ENCODE measurements at regions not wholly inside any gene's neighbourhood (a gene's known extent, or its start where the extent isn't known, plus 50 kb on each side); places are given as distances from the start of the nearest gene placed in this dataset.
A peak's percentile ranks its signal among the peaks of the same experiment; 100 is the strongest.

- no peaks in the 10 kb centered on the region for H3K36me3 ChIP-seq (ENCODE audit: insufficient read depth, low read length, poor library complexity, severe bottlenecking)
- ChIA-PET CTCF (no interaction called here), POLR2A (ENCODE audit: low non-redundant PET) (no interaction called here)
- intact Hi-C loops (cut with micrococcal nuclease; ENCODE audit: unreplicated experiment), result no loop called here
- DNase-seq (ENCODE audit: low spot score), result no peak
- no TSS peak for BruUV-seq (replicated peaks)
- no peaks in the 10 kb centered on the region for H3K27me3 ChIP-seq (replicated peaks; ENCODE audit: insufficient read depth, low read depth, low read length, poor library complexity)
- no peak overlapping the region for H3K4me3 ChIP-seq (ENCODE audit: low read depth, low read length, poor library complexity, severe bottlenecking)
- H3K4me1 ChIP-seq (ENCODE audit: insufficient read depth, low read length, poor library complexity, severe bottlenecking), result no peaks in the 10 kb centered on the region
- TF ChIP-seq CTCF (conservative IDR thresholded peaks at IDR 0.05; ENCODE audit: low read depth, low read length), result no peak
- TF ChIP-seq EZH2 (IDR thresholded peaks at IDR 0.05; ENCODE audit: borderline replicate concordance, low read depth, low read length, poor library complexity, severe bottlenecking), result no peak
- H3K9me3 ChIP-seq (ENCODE audit: low read depth, low read length, poor library complexity, severe bottlenecking), result no peaks in the 10 kb centered on the region
- H3K27ac ChIP-seq (ENCODE audit: low read depth, low read length, poor library complexity, severe bottlenecking), result no peak overlapping the region
Observed at GRCh38 chr5:105132581-105132980, 1570.0 kb upstream of the NUDT12 start.

GRCh38 chr5:105131045-105131444, 1568.5 kb upstream of the NUDT12 start:
- H3K9me3 ChIP-seq (ENCODE audit: low read depth, low read length, poor library complexity, severe bottlenecking), result no peaks in the 10 kb centered on the region
- ChIA-PET CTCF (interaction anchor here (0.8 kb wide), 1 partner anchor 772 kb away, joined by 5 read pairs; no protein-coding TSS in a partner anchor), POLR2A (ENCODE audit: low non-redundant PET) (no interaction called here)
- H3K27ac ChIP-seq (ENCODE audit: low read depth, low read length, poor library complexity, severe bottlenecking), result no peak overlapping the region
- no peaks in the 10 kb centered on the region for H3K4me1 ChIP-seq (ENCODE audit: insufficient read depth, low read length, poor library complexity, severe bottlenecking)
- no peaks in the 10 kb centered on the region for H3K36me3 ChIP-seq (ENCODE audit: insufficient read depth, low read length, poor library complexity, severe bottlenecking)
- DNase-seq (ENCODE audit: low spot score), result peak; percentile 18
- no peak for TF ChIP-seq CTCF (conservative IDR thresholded peaks at IDR 0.05; ENCODE audit: low read depth, low read length)
- no peak for TF ChIP-seq EZH2 (IDR thresholded peaks at IDR 0.05; ENCODE audit: borderline replicate concordance, low read depth, low read length, poor library complexity, severe bottlenecking)
- H3K27me3 ChIP-seq (replicated peaks; ENCODE audit: insufficient read depth, low read depth, low read length, poor library complexity), result no peaks in the 10 kb centered on the region
- no peak overlapping the region for H3K4me3 ChIP-seq (ENCODE audit: low read depth, low read length, poor library complexity, severe bottlenecking)
- intact Hi-C loops (cut with micrococcal nuclease; ENCODE audit: unreplicated experiment), result no loop called here
- no TSS peak for BruUV-seq (replicated peaks)

- no peak overlapping the region for H3K27ac ChIP-seq (ENCODE audit: low read depth, low read length, poor library complexity, severe bottlenecking)
- H3K4me3 ChIP-seq (ENCODE audit: low read depth, low read length, poor library complexity, severe bottlenecking), result no peak overlapping the region
- ChIA-PET POLR2A (ENCODE audit: low non-redundant PET) (interaction anchor here (0.7 kb wide), 1 partner anchor 13 kb away, joined by 3 read pairs; no protein-coding TSS in a partner anchor), CTCF (no interaction called here)
- TF ChIP-seq EZH2 (IDR thresholded peaks at IDR 0.05; ENCODE audit: borderline replicate concordance, low read depth, low read length, poor library complexity, severe bottlenecking) (no peak), CTCF (conservative IDR thresholded peaks at IDR 0.05; ENCODE audit: low read depth, low read length) (no peak)
- peak; percentile 62 for DNase-seq (ENCODE audit: low spot score)
- H3K36me3 ChIP-seq (ENCODE audit: insufficient read depth, low read length, poor library complexity, severe bottlenecking), result no peaks in the 10 kb centered on the region
- BruUV-seq (replicated peaks), result no TSS peak
- intact Hi-C loops (cut with micrococcal nuclease; ENCODE audit: unreplicated experiment), result no loop called here
- peaks cover 8% of the 10 kb centered on the region for H3K4me1 ChIP-seq (ENCODE audit: insufficient read depth, low read length, poor library complexity, severe bottlenecking)
- no peaks in the 10 kb centered on the region for H3K27me3 ChIP-seq (replicated peaks; ENCODE audit: insufficient read depth, low read depth, low read length, poor library complexity)
- no peaks in the 10 kb centered on the region for H3K9me3 ChIP-seq (ENCODE audit: low read depth, low read length, poor library complexity, severe bottlenecking)
Observed at GRCh38 chr5:105101577-105101976, 1539.0 kb upstream of the NUDT12 start.

Measured in A673 (cell line).